Hematopoietic multipotent progenitor cell treated with erythropoietin and hydrocortisone succinate and interleukin-3 and kit ligand, for 8 days (in vitro differentiated cells): ENCODE measurements at regions not wholly inside any gene's neighbourhood (a gene's known extent, or its start where the extent isn't known, plus 50 kb on each side); places are given as distances from the start of the nearest gene placed in this dataset.
"Not testable (repeated sequence)": the region's sequence is repeated elsewhere in the genome, so short reads cannot be mapped to it uniquely, and the experiment has no call there.

Experiments
- DNase-seq: peaks from one replicate; pipeline ENCODE4 v3.0.0-alpha.2; 2015

DNA sequence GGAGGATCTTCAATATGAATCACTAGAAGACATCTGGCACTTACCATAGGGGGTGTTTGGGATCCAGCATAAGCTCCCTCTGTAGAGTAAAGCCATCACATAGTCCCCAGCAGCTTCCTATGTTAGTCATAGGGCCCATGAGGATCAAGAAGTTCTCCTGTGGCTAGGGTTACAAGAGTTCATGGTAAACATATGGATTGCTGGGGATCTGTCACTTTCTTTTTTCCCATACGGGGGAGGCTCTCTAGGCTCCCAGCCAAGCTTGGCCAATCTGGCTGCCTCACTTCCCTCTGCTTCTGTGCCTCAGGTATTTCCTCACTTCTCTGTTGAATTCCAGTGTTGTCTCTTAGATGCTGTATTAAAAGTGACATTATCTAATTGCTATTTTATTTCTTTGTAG, 597.9 kb downstream of the PDCD6IP start:
- DNase-seq, result no peak

DNA sequence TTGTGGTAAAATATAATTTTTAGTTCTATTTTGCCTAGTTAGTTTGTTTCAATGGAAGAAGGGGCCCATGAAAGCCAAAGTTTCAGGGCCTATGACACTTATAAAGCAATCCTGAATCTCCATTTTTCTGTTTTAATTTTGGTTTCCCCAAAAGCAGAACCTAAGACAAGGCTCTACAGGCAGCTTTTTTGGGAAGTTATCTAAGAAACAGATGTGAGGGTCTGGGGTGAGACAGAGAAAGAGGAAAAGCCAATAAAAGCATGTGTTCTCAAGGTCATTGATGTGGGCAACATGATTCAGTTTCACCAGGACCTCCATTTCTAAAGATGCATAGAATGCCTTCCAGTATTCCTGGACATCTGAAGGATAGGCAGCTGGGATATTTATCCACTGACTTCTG, 598.5 kb downstream of the PDCD6IP start:
- no peak for DNase-seq

DNA sequence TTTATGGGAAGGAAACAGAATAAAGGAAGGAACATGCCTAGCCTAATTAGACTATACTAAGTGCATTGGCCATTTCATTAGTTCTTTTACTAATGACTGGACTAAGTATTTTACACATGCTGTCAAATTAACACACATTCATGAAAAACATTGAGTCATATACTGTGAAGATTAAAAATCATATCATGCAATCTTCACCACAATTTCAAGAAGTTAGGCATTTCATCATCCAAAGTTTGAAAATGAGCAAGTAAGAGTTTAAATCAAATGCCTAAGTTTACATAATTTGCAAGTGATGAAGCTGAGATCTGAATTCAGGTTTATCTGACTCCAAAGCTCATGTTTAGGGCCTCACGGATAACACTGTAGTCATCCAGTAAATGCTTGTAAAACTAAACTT, 601.0 kb downstream of the PDCD6IP start:
- DNase-seq, result no peak

DNA sequence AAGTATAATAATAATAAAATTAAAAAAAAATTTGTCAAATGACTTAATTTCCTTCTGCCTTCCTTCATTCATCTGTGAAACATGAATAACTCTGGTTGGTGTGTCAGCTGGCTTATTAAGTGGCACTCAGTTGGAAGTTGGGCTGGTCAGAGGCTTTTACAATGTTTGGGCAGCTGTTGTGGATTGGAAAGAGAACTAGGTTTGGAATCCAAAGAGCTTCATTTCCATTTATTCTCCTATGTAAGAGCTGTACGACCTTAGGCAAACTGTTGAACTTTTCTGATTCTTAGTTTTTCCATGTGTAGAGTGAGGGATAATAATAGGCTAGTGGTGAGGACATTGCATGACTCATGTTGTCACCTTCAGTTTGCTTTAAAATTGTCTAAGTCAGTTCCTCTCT, 606.7 kb downstream of the PDCD6IP start:
- DNase-seq, result no peak

DNA sequence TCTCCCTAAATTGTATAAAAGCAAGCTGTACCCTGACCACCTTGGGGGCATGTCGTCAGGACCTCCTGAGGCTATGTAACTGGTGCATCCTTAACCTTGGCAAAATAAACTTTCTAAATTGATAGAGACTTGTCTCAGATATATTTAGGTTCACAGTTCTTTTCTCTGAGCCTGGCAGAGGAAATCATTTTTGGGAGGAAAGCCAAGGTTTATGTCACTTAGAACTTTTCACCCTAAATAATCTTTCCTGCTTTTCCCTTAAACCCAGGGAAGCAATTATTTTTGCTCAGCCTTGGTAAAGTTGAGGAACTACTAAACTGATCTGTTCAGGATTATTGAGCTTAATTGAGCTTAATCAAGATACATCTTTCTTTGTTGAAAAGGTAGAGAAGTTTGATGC, 608.9 kb downstream of the PDCD6IP start:
- no peak for DNase-seq

DNA sequence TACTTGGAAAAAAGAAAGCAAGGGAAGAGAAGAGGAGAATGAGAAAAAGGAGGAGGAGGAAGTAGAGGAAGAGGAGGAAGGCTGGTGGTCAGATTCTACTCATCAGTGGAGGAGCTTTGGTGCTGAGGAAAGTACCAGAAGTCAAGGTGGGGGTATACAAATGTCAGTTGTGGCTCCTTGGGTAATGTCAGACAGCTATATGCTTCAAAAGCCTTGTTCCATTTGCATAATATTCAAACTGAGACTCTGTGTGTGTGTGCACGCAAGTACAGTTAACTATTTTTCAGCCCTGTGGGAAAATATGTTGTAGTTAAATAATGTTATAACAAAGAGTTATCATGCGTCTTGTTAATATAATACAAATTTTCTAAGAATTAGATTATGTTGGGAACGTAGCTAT, 609.7 kb downstream of the PDCD6IP start:
- DNase-seq, result no peak

DNA sequence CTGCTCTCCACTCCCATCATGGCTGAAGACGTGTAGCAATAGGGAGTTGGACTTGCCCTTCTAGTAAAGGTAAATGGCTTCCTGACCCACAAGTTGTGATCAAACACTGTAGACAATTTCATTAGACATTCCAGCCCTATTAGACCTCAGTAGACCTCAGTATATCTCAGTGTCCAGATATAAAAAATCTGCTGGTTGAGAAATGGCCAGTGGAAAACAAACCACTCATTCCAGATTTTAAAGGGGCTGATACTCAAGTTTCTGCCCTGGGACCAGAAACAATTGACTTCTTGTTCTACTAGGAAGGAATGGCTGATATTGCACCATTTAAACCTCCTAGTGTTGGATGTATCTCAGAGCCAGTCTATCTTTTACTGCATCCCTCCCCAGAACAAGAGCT, 613.2 kb downstream of the PDCD6IP start:
- DNase-seq, result no peak

DNA sequence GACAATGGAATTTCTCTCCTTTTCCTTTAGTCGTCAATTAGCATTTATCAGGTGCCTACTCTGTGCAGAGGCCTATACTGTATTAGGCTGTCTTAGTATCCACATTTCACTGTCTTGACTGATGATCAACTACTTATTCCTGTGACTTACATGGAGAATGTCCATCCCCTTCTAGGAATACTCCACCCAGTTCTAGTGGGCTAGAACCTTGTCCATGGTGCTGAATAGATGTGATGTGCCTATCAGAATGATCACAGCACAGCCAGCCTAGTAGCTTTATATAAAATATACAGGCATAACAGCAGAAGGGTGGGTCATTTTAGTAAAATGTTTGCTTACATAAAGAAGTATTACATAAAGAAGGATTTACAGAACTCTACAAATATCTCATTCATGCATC, 621.4 kb downstream of the PDCD6IP start:
- DNase-seq, result peak; percentile 11

DNA sequence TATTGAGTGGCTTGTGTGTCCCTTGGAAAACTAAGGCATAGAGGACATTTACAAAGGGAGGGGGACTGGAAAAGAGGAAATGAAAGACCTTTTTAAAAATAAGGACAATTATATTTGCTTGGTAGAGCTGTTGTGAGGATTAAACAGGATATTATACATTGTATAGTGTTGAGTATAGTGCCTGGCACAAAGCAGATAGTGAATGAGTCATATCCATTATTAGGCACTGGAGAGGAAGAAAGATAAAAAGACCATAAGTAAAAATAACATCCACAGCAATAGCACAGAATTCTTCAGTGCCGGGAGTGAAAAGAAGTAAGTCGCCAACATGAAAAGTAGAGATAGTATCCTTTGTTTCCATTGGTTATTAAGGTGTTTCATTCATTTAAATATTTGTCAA, 623.3 kb downstream of the PDCD6IP start:
- no peak for DNase-seq

DNA sequence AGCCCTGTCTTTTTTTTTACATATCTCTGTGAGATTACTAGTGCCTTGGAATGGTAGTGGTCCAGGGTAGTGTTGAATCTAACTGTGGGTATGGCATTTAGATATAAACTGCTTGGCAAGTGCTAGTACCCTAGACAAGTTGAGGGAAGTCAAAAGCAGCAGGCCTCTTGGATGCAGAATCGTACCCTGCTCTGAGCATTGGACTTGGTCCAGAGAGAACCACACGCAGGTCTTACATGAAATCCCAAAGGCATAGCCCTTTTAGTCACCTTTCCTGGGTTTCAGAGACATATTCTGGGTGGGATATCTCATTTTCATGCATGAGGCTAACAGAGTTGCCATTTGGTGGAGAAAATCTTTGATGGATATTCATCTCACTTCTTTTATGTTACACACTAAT, 641.4 kb downstream of the PDCD6IP start:
- no peak for DNase-seq

DNA sequence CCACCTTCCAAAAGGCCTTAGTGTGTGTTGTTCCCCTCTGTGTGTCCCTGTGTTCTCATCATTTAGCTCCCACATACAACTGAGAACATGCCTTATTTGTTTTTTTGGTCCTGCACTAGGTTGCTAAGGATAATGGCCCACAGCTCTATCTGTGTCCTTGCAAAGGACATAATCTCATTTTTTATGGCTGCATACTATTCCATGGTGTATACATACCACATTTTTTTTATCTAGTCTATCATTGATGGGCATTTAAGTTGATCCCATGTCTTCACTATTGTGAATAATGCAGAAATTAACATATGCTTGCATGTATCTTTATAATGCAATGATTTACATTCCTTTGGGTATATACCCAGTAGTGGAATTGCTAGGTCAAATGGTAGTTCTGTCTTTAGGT, 645.7 kb downstream of the PDCD6IP start:
- DNase-seq, result no peak

DNA sequence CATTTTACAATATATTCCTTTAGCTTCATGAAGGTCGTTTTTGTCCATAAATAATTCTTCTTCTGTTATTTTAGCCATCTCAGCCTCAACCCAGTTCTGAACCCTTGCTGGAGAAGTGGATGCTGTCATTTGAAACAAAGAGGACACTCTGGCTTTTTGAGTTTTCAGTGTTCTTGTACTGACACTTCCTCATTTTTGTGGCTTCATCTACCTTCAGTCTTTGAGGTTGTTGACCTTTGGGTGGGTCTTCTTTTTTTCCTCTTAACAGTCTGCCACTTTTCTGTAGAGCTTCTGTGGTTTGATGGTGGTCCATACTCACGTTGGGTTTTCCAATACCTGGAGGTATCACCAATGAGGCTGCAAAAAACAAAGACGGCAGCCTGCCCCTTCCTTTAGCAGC, 650.9 kb downstream of the PDCD6IP start:
- DNase-seq, result no peak

DNA sequence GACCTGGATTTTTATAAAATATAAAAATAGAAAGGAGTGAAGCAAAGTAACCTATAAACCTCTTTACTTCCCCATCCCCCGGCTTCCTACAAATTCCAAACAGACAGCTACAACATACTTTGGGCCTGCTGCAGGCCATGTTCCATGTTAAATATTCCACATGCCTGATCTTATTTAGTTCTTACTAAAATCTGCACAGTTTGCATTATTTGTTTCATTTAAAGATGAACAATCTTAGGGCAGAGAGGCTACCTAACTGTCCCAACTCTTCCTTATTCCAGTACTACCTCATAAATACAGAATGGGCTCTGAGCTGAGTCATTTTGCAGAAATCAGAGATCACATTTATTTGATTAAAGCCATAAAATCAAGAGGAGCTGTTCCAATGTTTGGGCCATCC, 665.0 kb downstream of the PDCD6IP start:
- DNase-seq, result no peak

DNA sequence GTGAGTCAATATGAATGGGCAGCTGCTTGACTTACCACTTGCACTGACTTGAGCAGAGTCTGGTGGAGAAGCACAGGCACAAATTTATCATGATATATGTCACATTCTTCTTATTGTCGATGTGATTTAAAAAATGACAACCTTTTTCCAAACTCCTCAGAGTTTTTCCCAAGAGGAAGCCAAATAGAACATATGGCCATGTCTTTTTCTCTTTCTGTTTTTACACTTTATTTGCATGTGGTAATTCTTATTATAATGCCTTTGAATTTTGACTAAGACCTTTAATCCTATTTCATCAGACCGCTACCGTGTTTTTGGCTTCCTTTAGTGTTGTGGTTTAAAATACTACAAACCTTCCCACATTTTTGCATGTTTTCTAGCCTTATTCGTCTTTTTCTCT, 666.2 kb downstream of the PDCD6IP start:
- no peak for DNase-seq

DNA sequence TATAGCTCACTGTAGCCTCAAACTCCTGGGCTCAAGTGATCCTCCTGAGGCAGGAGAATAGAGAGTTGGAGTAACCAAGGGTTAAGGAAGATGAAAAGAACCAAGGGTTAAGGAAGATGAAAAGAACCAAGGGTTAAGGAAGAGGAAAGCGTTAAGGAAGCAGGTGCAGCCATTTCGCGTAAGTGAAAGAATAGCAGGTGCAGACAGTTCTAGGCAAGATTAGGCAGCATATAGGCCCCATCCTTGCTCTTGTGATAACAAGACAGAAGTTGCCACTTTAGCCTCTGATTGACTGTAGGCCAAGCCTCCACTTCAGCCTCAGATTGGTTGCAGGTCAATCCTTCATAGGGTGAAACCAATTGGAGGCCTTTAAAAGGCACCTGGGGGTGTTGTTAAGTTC, 677.4 kb downstream of the PDCD6IP start:
- DNase-seq, result no peak

DNA sequence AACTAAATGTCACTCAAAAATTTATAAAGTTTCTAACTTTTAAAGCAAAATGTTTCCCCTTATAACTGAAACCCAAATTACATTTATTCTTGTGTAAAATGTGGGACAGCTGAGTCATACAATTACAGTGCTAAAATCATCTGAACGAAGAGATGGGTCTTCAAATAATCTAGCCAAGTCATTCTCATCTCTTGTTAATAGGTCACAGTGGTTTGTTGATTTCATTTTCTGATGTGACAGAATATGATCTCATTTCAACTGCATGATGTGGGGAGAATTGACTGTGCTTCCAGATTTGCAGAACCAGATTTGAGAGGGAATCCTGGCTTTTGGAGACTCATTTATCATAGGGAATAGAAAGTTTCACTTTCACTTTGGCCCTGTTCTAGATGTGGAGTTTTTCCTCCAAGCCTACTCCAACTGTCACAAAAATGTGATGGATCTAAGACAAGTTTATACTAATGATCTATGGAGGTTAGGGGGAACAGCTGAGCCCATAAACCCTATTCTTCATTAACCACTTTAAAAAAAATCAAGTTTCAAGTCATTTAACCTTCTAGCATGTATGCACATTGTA, 685.0 kb downstream of the PDCD6IP start:
- DNase-seq, result no peak

DNA sequence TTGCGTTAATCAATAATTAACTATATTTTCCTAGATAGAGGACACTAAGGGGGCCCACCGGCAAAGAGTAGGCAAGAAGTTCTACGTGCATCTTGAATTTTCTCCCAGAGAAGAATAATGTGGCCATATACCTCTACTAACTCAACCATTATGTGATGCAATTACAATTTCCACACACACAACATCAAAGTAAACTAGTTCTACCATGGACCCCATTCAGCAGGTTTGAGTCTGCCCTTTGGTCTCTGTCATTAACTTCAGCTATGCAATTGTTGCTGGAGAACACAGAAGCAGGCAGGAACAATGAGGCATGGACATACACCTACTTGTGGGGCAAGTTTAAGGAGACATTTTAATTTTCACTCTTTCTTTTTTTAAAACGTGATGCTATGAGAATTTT, 705.9 kb downstream of the PDCD6IP start:
- DNase-seq, result no peak

DNA sequence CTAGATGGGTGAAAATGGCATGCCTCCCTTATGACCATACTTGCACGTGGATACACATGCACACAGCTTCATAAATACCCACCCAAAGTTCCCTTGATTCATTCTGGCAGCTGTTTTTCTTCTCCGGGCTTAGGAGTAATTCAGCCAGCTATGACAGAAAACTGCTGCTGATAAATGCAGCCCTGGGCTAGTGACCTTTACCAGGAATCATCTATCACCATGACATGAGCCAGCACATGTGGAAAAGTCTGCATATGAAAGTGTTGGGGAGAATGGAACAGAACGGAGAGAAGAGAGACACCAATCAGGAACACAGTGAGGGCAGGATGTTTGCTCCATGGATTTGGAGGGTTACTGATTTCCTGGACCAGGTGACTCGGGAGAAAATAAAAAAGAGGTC, 706.3 kb downstream of the PDCD6IP start:
- no peak for DNase-seq

DNA sequence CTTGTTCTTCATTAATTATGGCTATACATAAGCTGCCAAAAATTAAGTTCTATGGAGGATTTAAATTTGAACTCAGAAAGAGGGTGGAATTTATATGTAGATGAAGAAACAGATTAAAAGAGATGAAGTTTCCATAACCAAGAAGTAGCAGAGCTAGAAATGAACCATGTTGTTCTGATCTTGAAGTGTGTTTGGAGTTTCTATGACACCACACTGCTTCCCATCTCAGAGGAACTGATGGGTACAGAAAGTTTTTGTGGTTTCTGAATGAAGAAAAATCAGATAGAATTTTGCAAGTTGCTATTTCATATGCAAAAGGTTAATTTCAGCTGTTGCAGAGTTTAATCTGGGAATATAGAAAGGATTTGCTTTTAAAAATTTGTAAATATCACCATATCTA, 710.3 kb downstream of the PDCD6IP start:
- DNase-seq, result no peak

DNA sequence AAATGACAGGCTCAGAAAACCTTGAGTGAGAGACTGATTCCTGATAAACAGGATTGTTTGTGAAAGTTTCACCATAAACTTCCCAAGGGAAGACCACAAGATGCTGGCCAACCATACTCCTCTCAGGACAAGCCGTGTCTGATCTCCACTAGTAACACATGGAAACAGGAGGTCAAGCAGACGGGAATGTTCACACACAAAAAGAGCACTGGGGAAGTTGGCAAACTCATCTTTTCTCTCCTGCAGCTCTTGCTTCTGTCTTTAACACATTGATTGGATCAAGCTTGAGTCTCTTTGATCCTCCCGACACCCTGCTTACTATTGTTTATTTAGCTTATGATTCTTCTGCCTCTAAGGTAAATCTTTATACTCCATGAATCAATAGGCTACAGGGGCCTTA, 713.5 kb downstream of the PDCD6IP start:
- DNase-seq, result no peak

DNA sequence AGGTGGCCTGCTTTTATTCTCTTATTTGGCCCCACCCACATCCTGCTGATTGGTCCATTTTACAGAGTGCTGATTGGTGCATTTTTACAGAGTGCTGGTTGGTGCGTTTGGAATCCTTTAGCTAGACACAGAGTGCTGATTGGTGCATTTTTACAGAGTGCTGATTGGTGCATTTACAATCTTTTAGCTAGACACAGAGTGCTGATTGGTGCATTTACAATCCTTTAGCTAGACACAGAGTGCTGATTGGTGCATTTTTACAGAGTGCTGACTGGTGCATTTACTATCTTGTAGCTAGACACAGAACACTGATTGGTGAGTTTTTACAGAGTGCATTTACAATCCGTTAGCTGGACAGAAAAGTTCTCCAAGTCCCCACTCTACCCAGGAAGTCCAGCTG, 720.6 kb downstream of the PDCD6IP start:
- DNase-seq, result not testable (repeated sequence)

DNA sequence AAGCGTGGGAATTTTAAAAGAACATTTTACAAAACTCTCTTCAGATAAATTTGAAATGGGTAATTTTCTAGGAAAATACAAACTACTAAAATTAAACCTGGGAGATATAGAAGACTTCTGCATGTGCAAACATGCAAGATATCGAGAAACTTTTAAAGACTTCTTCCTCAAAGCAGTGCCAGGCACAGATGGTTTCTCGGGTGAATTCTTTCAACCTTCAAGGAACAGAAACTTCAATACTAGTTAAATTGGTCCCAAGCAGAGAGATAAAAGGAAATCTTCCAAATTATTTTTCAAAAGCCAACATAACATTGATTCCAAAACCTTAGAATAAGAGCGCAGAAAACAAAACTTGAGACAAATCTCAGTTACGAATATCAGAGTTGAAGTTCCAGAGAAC, 732.7 kb downstream of the PDCD6IP start:
- no peak for DNase-seq

DNA sequence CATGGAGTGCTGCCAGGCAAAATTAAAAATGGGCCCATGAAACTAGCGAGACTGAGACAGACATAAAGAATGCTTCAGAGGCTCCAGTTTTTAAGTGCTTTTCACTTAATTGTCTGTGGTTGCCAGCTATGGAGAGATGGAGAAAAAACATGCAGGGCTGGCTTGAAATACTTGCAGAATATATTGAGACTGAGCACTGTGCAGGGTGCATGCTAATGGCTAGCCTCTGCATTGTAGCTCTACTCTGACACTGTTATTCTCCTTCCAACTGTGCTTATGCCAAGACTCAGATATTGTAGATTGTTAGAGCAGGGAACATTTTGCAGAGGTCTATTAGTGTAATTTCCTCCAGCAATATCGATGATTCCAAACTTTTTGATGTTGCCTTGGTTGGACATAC, 735.0 kb downstream of the PDCD6IP start:
- no peak for DNase-seq

DNA sequence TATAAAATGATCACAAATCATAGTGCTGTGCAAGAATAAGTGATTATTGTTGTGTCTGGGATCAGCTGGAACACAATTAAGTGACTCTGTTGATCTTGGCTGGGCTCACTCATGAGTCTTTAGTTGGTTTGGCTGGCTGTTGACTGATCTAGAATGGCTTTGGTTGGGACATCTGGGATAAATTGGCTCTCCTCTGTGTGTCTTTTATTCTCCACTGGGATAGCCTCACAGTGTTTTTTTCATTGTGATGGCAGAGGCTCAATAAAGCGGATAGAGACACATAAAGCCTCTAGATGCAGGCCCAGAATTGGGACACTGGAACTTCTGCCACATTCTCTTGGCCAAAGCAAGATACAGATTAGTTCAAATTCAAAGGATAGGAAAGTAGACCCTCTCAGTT, 735.6 kb downstream of the PDCD6IP start:
- DNase-seq, result no peak

DNA sequence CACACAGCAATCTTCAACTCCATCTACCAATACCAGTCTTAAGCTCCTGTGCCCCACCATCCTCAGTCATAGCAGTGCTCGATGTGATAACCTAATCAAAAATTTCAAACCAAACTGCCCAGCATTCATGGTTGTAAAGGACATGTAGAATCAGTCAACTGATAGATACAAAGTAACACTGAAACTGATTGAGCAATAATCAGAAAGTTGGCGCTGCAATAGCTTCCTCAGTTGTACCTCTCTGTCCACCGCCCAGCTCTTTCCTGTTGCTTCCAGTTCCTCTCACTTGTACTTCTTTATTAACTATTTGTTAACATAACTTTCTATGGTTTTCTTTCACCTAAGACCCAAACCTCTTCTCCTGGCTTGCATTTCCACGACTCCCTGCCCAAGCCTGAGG, 745.7 kb downstream of the PDCD6IP start:
- DNase-seq, result no peak

DNA sequence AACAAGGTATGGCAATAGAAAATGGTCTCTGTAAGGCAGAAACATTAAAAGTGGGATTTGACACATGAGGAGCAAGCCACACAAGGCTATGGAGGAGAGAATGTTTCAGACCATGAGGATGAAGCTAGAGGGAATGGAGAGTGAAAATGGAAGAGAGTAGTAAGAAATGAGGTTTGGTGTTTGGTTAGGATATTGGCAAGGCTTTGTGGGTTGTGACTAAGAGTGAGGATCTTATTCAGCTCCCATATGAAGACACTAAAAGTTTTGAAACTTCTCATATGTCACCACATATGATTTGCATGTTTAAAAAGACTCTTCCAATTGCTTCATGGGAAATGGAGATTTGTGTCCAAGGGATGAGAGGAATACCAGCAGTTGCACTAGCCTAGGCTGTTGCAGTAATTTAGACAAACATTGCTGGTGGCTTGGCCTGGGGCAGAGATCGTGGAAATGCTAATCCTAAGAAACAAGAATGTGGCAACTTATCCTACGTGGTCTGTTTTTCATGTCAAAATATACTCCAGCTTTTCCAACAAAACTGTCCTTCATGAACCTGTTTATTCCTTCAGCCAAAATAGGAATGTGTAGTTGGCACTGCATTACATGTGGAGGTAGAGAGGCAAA, 749.0 kb downstream of the PDCD6IP start:
- DNase-seq, result no peak
